K562 (cell line): ENCODE measurements at regions not wholly inside any gene's neighbourhood (a gene's known extent, or its start where the extent isn't known, plus 50 kb on each side); places are given as distances from the start of the nearest gene placed in this dataset.

ENCODE experiments used
- ATAC-seq: fragments of 200-7000 bp; cut with Tn5 transposase; 3 replicates; pipeline ENCODE4 v1.9.1; 2020; ENCODE audit warnings: moderate library complexity
- BruUV-seq: library from RNA; stranded (reverse); fragments of 400-500 nt; replicated peaks from 2 replicates; lab custom pipeline; 2021; lab: Mats Ljungman, UMichigan
- CTCF ChIA-PET: fragments of 300-600 bp; formaldehyde crosslinking; extraction: SDS; loops from one replicate; lab custom pipeline; 2021; ENCODE audit warnings: low intra/inter-chr PET ratio; lab: Yijun Ruan, JAX
- POLR2A ChIA-PET: fragments of 300-600, 350-650 bp; sonication (Branson Sonifier 250); formaldehyde crosslinking; extraction: SDS; loops from one replicate; lab custom pipeline; 2021; ENCODE audit warnings: antibody characterized with exemption, inconsistent platforms; lab: Yijun Ruan, JAX
- DNase-seq, 4 experiments: peaks; one replicate each; pipeline versions ENCODE4 v3.0.0 to v3.0.0-alpha.2; 2011 to 2018; ENCODE audit warnings: low spot score in 3 of 4, mixed read lengths in 3 of 4; ENCODE audit errors: extremely low read depth in 1 of 4
- FAIRE-seq: peaks from 2 replicates; lab custom pipeline; 2011; peaks lifted over from hg19 to GRCh38; lab: Jason Lieb, UNC
- H2AFZ ChIP-seq: 2 replicates; pipeline ENCODE4 v1.6.0; 2011; ENCODE audit warnings: low read depth, low read length, control low read depth, inconsistent platforms
- H3K27ac ChIP-seq: fragments of 200-600 bp; 3 replicates; pipeline ENCODE4 v1.8.0; 2011; ENCODE audit warnings: low read depth, mild to moderate bottlenecking, control low read depth, inconsistent platforms, low read length, moderate library complexity, mixed read lengths; ENCODE audit errors: extremely low read depth
- H3K27me3 ChIP-seq, 2 experiments: fragments of 300-600 bp in 1 of 2; 2 replicates in 1 of 2; 3 replicates in 1 of 2; pipeline versions ENCODE4 v1.6.0 to v1.8.0; 2011; ENCODE audit warnings: inconsistent platforms in 2 of 2, low read length in 2 of 2, mild to moderate bottlenecking in 1 of 2, mixed read lengths in 1 of 2, moderate library complexity in 1 of 2; ENCODE audit not compliant: control insufficient read depth in 2 of 2, insufficient read depth in 2 of 2
- H3K36me3 ChIP-seq: fragments of 300-600 bp; 3 replicates; pipeline ENCODE4 v1.8.0; 2011; ENCODE audit warnings: mild to moderate bottlenecking, low read length, inconsistent platforms; ENCODE audit not compliant: control insufficient read depth, insufficient read depth
- H3K4me1 ChIP-seq, 2 experiments: fragments of 200-600 bp in 1 of 2; replicated peaks in 1 of 2; 2 replicates in 1 of 2; 3 replicates in 1 of 2; pipeline versions ENCODE4 v1.5.1 to v1.8.0; 2011; ENCODE audit warnings: inconsistent platforms in 2 of 2, low read length in 2 of 2, mild to moderate bottlenecking in 1 of 2, mixed read lengths in 1 of 2, moderate library complexity in 1 of 2; ENCODE audit not compliant: control insufficient read depth in 2 of 2, insufficient read depth in 2 of 2
- H3K4me2 ChIP-seq: 2 replicates; pipeline ENCODE4 v1.6.1; 2011; ENCODE audit warnings: low read length, control low read depth, inconsistent platforms, mixed read lengths; ENCODE audit not compliant: insufficient read depth
- H3K4me3 ChIP-seq: fragments of 200-600 bp; sonication (generic), shearing (Covaris generic); 2 replicates; pipeline ENCODE4 v1.5.1; 2016; ENCODE audit warnings: control low read depth, inconsistent platforms
- H3K79me2 ChIP-seq: fragments of 200-600 bp; 3 replicates; pipeline ENCODE4 v1.8.0; 2011; ENCODE audit warnings: low read length, inconsistent platforms; ENCODE audit not compliant: control insufficient read depth, insufficient read depth
- H3K9ac ChIP-seq, 2 experiments: 2 replicates each; pipeline versions ENCODE4 v1.6.0 to v1.6.1; 2011; ENCODE audit warnings: low read depth in 2 of 2, low read length in 2 of 2, control low read depth in 1 of 2, inconsistent platforms in 1 of 2, mild to moderate bottlenecking in 1 of 2, mixed read lengths in 1 of 2; ENCODE audit not compliant: insufficient read depth in 1 of 2
- H3K9me1 ChIP-seq: one replicate; pipeline ENCODE4 v1.6.0; 2011; ENCODE audit warnings: inconsistent platforms, mild to moderate bottlenecking, low read length, moderate library complexity; ENCODE audit not compliant: control insufficient read depth, insufficient read depth
- H3K9me3 ChIP-seq: replicated peaks from 2 replicates; pipeline ENCODE4 v1.5.1; 2011; ENCODE audit warnings: low read depth, low read length, inconsistent platforms; ENCODE audit not compliant: control insufficient read depth, insufficient read depth
- H4K20me1 ChIP-seq: replicated peaks from 2 replicates; pipeline ENCODE4 v1.6.1; 2011; ENCODE audit warnings: low read length, inconsistent platforms, mixed read lengths; ENCODE audit not compliant: control insufficient read depth, insufficient read depth
- CEBPB ChIP-seq: fragments of 450-650 bp; IDR thresholded peaks from 2 replicates; pipeline ENCODE4 v1.6.1; 2016; ENCODE audit warnings: missing genetic modification characterization, missing compliant biosample characterization
- FOXA1 ChIP-seq: fragments of 450-650 bp; IDR thresholded peaks from 2 replicates; pipeline ENCODE4 v1.6.1; 2016; ENCODE audit warnings: mild to moderate bottlenecking, borderline replicate concordance
- GATA2 ChIP-seq: sonication (generic); formaldehyde crosslinking; IDR thresholded peaks from 2 replicates; pipeline ENCODE4 v1.4.0; 2020; ENCODE audit warnings: mild to moderate bottlenecking, missing genetic modification reagents
- HMBOX1 ChIP-seq: sonication (generic); IDR thresholded peaks from 2 replicates; pipeline ENCODE4 v1.6.1; 2016
- MLLT1 ChIP-seq, 2 experiments: fragments of 450-650 bp; IDR thresholded peaks; 2 replicates each; pipeline ENCODE4 v1.6.1; 2016
- NFRKB ChIP-seq: fragments of 450-650 bp; IDR thresholded peaks from 2 replicates; pipeline ENCODE4 v1.6.1; 2016; ENCODE audit warnings: low read depth
- POLR3A ChIP-seq: IDR thresholded peaks from 2 replicates; pipeline ENCODE4 v1.6.1; 2011; ENCODE audit warnings: borderline replicate concordance, mild to moderate bottlenecking, moderate library complexity; ENCODE audit not compliant: insufficient read length, insufficient read depth; ENCODE audit errors: extremely low read depth
- RBM39 ChIP-seq: fragments of 200-400 bp; formaldehyde crosslinking; optimal IDR thresholded peaks from 2 replicates; pipeline ENCODE3; 2018; ENCODE audit warnings: low read depth, low read length
- SIN3A ChIP-seq, 2 experiments: fragments of 150-350 bp in 1 of 2; IDR thresholded peaks; 2 replicates each; pipeline ENCODE4 v1.6.1; 2011 to 2016; ENCODE audit warnings: borderline replicate concordance in 2 of 2, low read depth in 2 of 2, low read length in 2 of 2, mild to moderate bottlenecking in 2 of 2, moderate library complexity in 2 of 2; ENCODE audit not compliant: control insufficient read depth in 1 of 2
- SNRNP70 ChIP-seq: fragments of 200-400 bp; formaldehyde crosslinking; optimal IDR thresholded peaks from 2 replicates; pipeline ENCODE3; 2017; ENCODE audit warnings: low read depth, low read length
- WGBS: fragments of 100-300 bp; shearing (Covaris generic); methylation state at CpG from one replicate; pipeline ENCODE4 v1.1.6; 2016; ENCODE audit warnings: low coverage, mixed read lengths; ENCODE audit not compliant: insufficient coverage; ENCODE audit errors: missing lambda C conversion rate; 5-methylcytosine and 5-hydroxymethylcytosine counted together
- in situ Hi-C: fragments of 300-500 bp; cut with MboI; formaldehyde crosslinking; loops from 4 replicates; pipeline ENCODE4 v1.15.0; 2018; ENCODE audit warnings: inconsistent platforms, mixed read lengths
- intact Hi-C: fragments of 100-400 bp; cut with micrococcal nuclease; formaldehyde crosslinking; loops from 2 replicates; pipeline ENCODE4 v1.14.2; 2022

DNA sequence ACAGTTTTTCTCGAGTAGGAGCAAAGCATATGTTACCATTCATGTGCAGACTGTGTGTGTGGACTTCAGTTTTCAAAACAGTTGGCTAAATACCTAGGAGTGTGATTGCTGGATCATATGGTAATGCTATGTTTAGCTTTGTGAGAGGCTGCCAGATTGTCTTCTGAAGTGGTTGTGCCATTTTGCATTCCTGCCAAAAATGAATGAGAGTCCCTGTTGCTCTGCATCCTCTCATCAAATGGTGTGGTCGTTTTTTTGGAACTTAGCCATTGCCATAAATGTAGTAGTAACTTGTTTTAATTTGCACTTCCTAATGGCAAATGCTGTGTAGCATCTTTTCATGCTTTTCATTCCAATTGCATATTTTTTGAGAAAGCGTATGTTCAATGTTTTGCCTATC is 77.2 kb upstream of the NDN start:
- no peaks in the 10 kb centered on the region for H4K20me1 ChIP-seq
- no peak overlapping the region for H3K4me3 ChIP-seq
- DNase-seq, result no peak
- TF ChIP-seq RBM39 (no peak), HMBOX1 (no peak), CEBPB (no peak), GATA2 (CRISPR knock-in tag) (no peak), SNRNP70 (no peak), MLLT1 (IDR thresholded peaks at IDR 0.05) (no peak), NFRKB (no peak), SIN3A (IDR thresholded peaks at IDR 0.05; ENCODE audit: borderline replicate concordance in 2 of 2, control insufficient read depth in 1 of 2, low read depth in 2 of 2, low read length in 2 of 2) (no peak), POLR3A (no peak), FOXA1 (no peak)
- no TSS peak for BruUV-seq
- CTCF ChIA-PET, result no interaction called here
- no peak overlapping the region for H3K4me2 ChIP-seq
- intact Hi-C loops, result loop anchor here (10.0 kb wide), 1 partner anchor 70 kb away; no protein-coding TSS in a partner anchor
- no peaks in the 10 kb centered on the region for H3K9me3 ChIP-seq
- in situ Hi-C loops, result no loop called here
- 0% methylated on average over 3 of the region's 3 CpGs for WGBS
- no peaks in the 10 kb centered on the region for H3K27me3 ChIP-seq
- no peak for FAIRE-seq
- no peak for ATAC-seq
- POLR2A ChIA-PET, result no interaction called here
- no peaks in the 10 kb centered on the region for H3K79me2 ChIP-seq
- no peaks in the 10 kb centered on the region for H3K36me3 ChIP-seq
- H3K9me1 ChIP-seq, result no peaks in the 10 kb centered on the region
- H3K9ac ChIP-seq, result no peak overlapping the region
- no peaks in the 10 kb centered on the region for H3K4me1 ChIP-seq
- no peak overlapping the region for H2AFZ ChIP-seq
- no peak overlapping the region for H3K27ac ChIP-seq
